ENCODE measurements at regions not wholly inside any gene's neighbourhood (a gene's known extent, or its start where the extent isn't known, plus 50 kb on each side); places are given as distances from the start of the nearest gene placed in this dataset.

DNA sequence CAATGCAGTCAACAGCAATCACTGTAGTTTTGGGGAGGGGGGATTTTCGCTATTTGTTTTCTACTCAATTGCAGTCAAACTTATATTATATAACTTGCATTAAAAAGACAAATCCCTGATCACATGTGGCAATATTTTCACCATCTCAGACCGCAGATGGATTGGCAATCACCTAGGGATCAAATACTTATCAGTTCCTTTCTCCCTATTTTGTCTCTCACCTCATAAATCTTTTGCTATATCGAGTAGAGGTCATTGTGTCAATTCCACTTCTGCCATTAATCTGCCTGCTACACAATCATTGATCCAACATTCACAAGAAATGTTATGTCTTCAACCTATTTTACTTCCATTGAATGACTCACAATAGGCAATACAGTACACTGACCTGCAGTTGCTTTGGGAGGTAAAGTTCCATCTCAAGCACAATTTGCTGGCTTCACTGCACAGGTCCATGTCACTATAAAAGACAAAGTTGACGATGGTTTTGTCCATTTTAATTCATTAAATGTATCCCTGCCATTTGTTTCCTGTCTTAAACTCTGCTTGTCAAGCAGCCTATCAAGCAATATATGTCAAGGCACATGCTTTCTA lies 415.8 kb upstream of the PCDH9 start:
- TF ChIP-seq, protein P1, sequence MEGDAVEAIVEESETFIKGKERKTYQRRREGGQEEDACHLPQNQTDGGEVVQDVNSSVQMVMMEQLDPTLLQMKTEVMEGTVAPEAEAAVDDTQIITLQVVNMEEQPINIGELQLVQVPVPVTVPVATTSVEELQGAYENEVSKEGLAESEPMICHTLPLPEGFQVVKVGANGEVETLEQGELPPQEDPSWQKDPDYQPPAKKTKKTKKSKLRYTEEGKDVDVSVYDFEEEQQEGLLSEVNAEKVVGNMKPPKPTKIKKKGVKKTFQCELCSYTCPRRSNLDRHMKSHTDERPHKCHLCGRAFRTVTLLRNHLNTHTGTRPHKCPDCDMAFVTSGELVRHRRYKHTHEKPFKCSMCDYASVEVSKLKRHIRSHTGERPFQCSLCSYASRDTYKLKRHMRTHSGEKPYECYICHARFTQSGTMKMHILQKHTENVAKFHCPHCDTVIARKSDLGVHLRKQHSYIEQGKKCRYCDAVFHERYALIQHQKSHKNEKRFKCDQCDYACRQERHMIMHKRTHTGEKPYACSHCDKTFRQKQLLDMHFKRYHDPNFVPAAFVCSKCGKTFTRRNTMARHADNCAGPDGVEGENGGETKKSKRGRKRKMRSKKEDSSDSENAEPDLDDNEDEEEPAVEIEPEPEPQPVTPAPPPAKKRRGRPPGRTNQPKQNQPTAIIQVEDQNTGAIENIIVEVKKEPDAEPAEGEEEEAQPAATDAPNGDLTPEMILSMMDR (IDR thresholded peaks at IDR 0.05): no peak
- TF ChIP-seq POLR2A (IDR thresholded peaks at IDR 0.05) (no peak), POLR2AphosphoS5 (IDR thresholded peaks at IDR 0.05) (no peak)
